ENCODE measurements at regions not wholly inside any gene's neighbourhood (a gene's known extent, or its start where the extent isn't known, plus 50 kb on each side); places are given as distances from the start of the nearest gene placed in this dataset.

DNA sequence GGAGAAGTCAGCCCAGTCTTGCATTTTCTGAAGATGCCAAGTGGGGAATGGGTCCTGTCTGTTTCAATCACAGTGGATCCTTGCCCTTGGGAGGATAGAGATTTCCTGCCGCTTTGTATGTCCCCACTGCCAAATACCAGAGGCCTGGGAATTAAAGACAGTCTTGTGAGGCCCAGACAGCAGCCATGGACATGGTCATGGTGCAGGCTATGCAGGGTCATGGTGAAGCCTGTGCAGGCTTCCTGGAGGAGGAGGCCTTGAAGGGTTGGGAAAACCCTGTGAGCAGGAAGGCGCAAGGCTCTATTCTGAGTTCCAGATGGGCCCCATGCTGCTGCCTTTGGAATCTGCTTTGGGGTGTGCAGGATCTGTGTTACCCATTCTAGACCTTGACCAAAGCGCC is 57.3 kb upstream of the PITX1 start:
- TF ChIP-seq, protein P1, sequence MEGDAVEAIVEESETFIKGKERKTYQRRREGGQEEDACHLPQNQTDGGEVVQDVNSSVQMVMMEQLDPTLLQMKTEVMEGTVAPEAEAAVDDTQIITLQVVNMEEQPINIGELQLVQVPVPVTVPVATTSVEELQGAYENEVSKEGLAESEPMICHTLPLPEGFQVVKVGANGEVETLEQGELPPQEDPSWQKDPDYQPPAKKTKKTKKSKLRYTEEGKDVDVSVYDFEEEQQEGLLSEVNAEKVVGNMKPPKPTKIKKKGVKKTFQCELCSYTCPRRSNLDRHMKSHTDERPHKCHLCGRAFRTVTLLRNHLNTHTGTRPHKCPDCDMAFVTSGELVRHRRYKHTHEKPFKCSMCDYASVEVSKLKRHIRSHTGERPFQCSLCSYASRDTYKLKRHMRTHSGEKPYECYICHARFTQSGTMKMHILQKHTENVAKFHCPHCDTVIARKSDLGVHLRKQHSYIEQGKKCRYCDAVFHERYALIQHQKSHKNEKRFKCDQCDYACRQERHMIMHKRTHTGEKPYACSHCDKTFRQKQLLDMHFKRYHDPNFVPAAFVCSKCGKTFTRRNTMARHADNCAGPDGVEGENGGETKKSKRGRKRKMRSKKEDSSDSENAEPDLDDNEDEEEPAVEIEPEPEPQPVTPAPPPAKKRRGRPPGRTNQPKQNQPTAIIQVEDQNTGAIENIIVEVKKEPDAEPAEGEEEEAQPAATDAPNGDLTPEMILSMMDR (IDR thresholded peaks at IDR 0.05): no peak
- TF ChIP-seq EP300 (IDR thresholded peaks at IDR 0.05): no peak
- no peak for TF ChIP-seq POLR2A (IDR thresholded peaks at IDR 0.05)
